Activated CD4-positive, alpha-beta T cell treated with anti-CD3 and anti-CD28 coated beads, Interleukin-2, amount 10 ng/mL, durations not matched to agents 7 days and 5 days (primary cell): ENCODE measurements at regions not wholly inside any gene's neighbourhood (a gene's known extent, or its start where the extent isn't known, plus 50 kb on each side); places are given as distances from the start of the nearest gene placed in this dataset.
"Not testable (repeated sequence)": the region's sequence is repeated elsewhere in the genome, so short reads cannot be mapped to it uniquely, and the experiment has no call there.

Experiments used
- CTCF ChIA-PET: fragments of 350-600 bp; sonication (Branson Sonifier 250); formaldehyde crosslinking; loops from one replicate; lab custom pipeline; 2021; ENCODE audit warnings: antibody characterized with exemption; lab: Charles Lee
- POLR2A ChIA-PET: fragments of 350-600 bp; sonication (Branson Sonifier 250); formaldehyde crosslinking; loops from one replicate; lab custom pipeline; 2021; ENCODE audit warnings: antibody characterized with exemption; lab: Charles Lee
- DNase-seq: peaks from one replicate; pipeline ENCODE4 v3.0.0-alpha.2; 2020
- H3K27ac Mint-ChIP-seq: one replicate; pipeline ENCODE4 v1.8.0; 2021; ENCODE audit warnings: mild to moderate bottlenecking, moderate library complexity, mixed read lengths
- H3K27me3 Mint-ChIP-seq: one replicate; pipeline ENCODE4 v1.8.0; 2021; ENCODE audit warnings: mixed read lengths
- H3K36me3 Mint-ChIP-seq: one replicate; pipeline ENCODE4 v1.8.0; 2021; ENCODE audit warnings: low read depth, mixed read lengths
- H3K4me1 Mint-ChIP-seq: one replicate; pipeline ENCODE4 v1.8.0; 2021; ENCODE audit warnings: mixed read lengths
- H3K4me3 Mint-ChIP-seq: one replicate; pipeline ENCODE4 v1.8.0; 2021; ENCODE audit warnings: mild to moderate bottlenecking, moderate library complexity, mixed read lengths
- H3K9me3 Mint-ChIP-seq: one replicate; pipeline ENCODE4 v1.8.0; 2021; ENCODE audit warnings: mixed read lengths

DNA sequence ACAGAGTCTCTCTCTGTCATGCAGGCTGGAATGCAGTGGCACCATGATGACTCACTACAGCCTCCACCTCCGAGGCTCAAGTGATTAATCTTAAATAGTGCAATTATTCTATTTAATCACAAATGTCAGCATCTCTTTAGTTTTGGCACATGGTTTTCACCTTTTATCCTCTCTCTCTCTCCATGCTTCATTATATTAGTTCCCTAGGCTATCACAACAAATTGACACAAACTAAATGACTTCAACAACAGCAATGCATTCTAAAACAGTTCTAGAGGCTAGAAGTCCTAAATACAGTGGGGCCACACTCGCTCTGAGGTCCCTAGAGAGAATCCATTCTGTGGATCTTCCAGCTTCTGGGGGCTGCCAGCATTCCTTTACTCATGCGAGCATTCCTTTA lies 178.2 kb upstream of the ZNG1F start:
- CTCF ChIA-PET, H3K27ac Mint-ChIP-seq, H3K9me3 Mint-ChIP-seq, H3K27me3 Mint-ChIP-seq, H3K36me3 Mint-ChIP-seq, DNase-seq, H3K4me1 Mint-ChIP-seq, H3K4me3 Mint-ChIP-seq, POLR2A ChIA-PET: not testable (repeated sequence)

DNA sequence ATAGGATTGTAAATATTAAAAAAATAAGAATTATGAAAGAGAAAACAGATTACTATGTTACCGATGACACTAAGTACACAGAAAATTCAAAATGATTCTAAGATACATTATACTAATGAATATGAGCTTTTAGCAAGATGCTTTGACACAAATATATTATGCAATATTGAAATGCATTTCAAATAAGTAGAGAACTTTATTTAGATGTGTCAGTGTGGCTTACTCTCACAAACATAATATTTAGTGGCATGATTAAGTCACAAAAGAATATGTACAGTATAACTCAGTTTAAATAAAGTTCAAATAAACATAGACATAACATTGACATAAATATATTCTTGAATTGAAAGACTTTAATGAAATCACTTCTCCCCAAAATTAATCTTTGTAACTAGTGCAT lies 172.7 kb upstream of the ZNG1F start:
- CTCF ChIA-PET, DNase-seq, H3K4me1 Mint-ChIP-seq, POLR2A ChIA-PET, H3K9me3 Mint-ChIP-seq, H3K36me3 Mint-ChIP-seq, H3K27ac Mint-ChIP-seq, H3K27me3 Mint-ChIP-seq, H3K4me3 Mint-ChIP-seq: not testable (repeated sequence)

DNA sequence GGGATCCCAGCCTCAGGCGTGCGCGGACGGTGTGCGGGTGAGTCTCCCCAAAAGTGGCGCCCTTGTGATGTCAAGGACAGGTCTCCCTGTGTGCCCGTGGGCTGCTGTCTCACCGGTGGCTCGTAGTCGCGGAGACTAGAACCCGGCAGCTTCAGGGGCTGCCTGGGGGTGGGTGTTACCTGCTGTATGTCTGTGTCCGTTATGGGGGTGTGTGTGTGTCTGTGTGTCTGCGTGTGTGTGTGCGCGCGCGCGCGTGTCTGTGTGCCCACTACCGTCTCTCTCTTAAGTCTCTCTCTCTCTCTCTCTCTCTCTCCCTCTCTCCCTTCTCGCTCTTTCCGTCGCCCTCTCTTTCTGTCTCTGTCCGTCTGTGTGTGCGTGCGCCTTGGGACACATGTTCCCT lies 170.0 kb upstream of the ZNG1F start:
- H3K9me3 Mint-ChIP-seq, H3K4me1 Mint-ChIP-seq, POLR2A ChIA-PET, H3K36me3 Mint-ChIP-seq, CTCF ChIA-PET, H3K27me3 Mint-ChIP-seq: not testable (repeated sequence)
- Mint-ChIP-seq H3K27ac (peak overlapping the region; percentile 96), H3K4me3 (peak overlapping the region; percentile 98)
- DNase-seq: peak; percentile 33

DNA sequence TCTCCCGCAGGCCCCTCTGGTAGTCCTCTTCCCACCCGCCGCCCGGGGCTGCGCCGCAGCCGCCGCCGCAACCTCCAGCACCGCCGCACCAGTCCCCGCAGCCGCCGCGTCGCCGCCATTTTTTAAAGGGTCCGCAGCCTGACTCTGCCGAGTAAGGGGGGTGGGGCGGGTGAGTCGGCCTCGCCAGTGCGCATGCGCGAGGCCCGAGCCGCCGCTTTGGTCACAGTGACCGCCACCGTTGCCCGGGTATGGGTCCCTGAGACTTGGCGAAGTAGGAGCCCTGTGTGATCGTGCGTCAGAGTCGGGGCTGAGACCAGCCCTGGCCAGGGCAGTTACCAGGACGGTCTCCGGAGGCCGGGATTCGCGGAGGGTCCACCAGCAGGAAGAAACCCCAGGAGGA lies 169.6 kb upstream of the ZNG1F start:
- Mint-ChIP-seq H3K27ac (peak overlapping the region; percentile 96), H3K4me3 (peak overlapping the region; percentile 98)
- H3K27me3 Mint-ChIP-seq, H3K4me1 Mint-ChIP-seq, H3K9me3 Mint-ChIP-seq, POLR2A ChIA-PET, H3K36me3 Mint-ChIP-seq, CTCF ChIA-PET: not testable (repeated sequence)
- peak; percentile 79 for DNase-seq

DNA sequence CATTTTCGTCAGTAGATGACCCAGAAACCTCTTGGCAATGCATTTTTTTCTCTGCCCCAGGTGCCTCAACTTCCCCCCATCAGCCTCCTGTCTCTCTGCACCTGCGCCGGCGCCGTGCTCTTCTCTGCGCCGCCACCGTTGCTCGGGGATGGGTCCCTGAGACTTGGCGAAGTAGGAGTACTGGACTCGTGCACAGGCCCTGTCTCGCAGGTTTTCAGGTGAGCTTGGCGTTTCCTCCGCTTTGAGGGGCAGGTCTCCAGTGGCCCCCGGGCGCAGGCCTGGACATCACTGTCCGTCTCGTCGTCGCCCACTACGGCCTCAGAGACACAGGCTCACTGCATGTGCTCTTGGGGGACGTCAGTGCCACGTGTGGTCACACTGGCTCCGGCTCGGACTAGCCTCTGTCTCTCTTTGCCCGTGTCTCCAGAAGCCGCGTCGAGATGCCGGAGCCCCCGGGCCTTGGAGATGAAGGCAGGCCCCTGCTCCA lies 168.8 kb upstream of the ZNG1F start:
- H3K36me3 Mint-ChIP-seq, H3K4me1 Mint-ChIP-seq, H3K9me3 Mint-ChIP-seq, CTCF ChIA-PET, DNase-seq, POLR2A ChIA-PET, H3K27me3 Mint-ChIP-seq: not testable (repeated sequence)
- Mint-ChIP-seq H3K4me3 (peak overlapping the region; percentile 43), H3K27ac (peak overlapping the region; percentile 80)

DNA sequence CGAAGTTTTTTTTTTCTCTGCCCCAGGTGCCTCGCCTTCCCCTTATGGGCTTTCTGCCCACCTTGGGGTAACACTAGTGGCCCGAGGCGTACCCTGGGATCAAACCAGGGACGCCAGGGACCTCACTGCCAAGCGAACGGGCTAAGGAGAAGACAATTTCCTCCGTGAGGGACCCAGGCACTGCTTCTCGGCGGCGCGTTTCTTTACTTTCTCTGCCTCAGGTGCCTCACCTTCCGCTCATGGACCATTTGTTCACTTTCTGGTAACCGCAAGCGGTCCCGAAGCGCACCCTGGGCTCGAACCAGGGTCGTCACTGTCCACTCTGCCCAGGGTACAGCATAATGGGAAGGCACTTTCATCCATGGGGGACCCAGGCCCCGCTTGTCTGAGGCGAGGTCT lies 168.2 kb upstream of the ZNG1F start:
- H3K27me3 Mint-ChIP-seq, H3K36me3 Mint-ChIP-seq, H3K27ac Mint-ChIP-seq, DNase-seq, POLR2A ChIA-PET, H3K4me1 Mint-ChIP-seq, H3K9me3 Mint-ChIP-seq, CTCF ChIA-PET: not testable (repeated sequence)
- H3K4me3 Mint-ChIP-seq: peak overlapping the region; percentile 43

DNA sequence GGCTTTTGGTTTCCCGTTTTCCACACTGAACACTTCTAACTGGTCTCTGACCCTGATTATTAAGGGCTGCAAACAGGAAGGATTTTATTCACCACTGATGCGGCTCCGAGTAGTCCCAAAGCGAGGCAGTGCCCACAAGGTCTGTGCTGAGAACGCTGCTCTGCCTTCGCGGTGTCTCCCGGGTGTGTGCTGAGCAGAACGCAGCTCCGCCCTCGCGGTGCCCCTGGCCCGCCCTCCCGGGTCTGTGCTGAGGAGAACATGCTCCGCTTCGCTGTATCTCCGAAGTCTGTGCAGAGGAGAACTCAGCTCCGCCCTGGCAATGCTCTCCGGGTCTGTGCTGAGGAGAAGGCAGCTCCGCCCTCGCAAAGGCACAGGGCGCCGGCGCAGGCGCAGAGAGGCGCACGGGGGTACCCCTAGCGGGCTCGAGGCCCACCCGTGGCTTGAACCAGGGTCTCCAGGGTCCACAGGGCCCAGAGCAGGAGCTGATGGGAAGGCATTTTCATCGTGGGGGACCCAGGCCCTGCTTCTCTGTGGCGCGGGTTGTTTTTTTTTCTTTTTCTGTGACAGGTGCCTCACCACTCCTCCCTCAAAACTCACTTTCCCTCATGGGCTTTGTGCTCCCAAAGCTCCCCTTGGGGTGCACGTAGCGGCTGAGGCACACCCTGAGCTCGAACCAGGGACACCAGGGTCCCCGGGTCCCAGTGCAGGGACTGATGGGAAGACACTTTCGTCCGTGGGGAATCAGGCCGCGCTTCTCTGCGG lies 167.7 kb upstream of the ZNG1F start:
- H3K27ac Mint-ChIP-seq, POLR2A ChIA-PET, H3K27me3 Mint-ChIP-seq, H3K9me3 Mint-ChIP-seq, CTCF ChIA-PET, H3K36me3 Mint-ChIP-seq, H3K4me1 Mint-ChIP-seq: not testable (repeated sequence)
- H3K4me3 Mint-ChIP-seq: peak overlapping the region; percentile 43
- DNase-seq: peak; percentile 91

DNA sequence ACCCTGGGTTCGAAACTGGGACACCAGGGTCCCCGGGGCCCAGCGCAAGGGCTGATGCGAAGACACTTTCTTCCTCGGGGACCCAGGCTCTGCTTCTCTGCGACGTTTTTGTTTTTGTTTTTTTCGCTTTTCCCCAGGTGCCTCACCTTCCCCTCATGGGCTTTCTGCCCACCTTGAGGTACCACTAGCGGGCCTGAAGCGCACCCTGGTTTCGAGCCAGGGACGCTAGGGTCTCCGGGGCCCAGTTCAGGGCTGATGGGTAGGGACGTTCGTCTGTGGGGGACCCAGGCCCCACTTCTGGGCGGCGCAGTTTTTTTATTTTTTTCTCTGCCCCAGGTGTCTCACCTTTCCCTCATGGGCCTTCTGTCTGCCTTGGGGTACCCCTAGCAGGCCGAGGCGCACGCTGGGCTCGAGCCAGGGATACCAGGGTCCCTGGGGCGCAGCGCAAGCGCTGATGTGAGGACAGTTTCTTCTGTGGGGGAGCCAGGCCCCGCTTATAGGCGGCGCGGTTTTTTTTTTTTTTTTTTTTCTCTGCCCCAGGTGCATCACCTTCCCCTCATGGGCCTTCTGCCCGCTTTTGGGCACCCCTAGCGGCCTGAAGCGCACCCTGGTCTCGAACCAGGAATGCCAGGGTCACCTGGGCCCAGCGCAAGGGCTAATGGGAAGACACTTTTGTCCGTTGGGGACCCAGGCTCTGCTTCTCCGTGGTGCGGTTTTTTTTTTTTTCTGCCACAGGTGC lies 166.8 kb upstream of the ZNG1F start:
- H3K27ac Mint-ChIP-seq, H3K36me3 Mint-ChIP-seq, H3K9me3 Mint-ChIP-seq, DNase-seq, H3K27me3 Mint-ChIP-seq, CTCF ChIA-PET, H3K4me1 Mint-ChIP-seq, H3K4me3 Mint-ChIP-seq, POLR2A ChIA-PET: not testable (repeated sequence)

DNA sequence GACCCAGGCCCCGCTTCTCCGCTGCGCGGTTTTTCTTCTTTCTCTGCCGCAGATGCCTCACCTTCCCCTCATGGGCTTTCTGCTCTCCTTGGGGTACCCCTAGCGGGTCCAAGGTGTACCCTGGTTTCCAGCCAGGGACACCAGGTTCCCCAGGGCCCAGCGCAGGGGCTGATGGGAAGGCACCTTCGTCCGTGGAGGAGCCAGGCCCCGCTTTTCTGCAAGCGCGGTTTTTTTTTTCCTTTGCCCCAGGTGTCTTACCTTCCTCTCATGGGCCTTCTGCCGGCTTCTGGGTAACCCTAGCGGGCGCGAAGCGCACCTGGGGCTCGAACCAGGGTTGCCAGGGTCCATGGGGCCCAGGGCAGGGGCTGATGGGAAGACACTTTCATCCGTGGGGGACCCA lies 165.9 kb upstream of the ZNG1F start:
- H3K36me3 Mint-ChIP-seq, H3K4me1 Mint-ChIP-seq, DNase-seq, POLR2A ChIA-PET, CTCF ChIA-PET, H3K9me3 Mint-ChIP-seq, H3K27me3 Mint-ChIP-seq: not testable (repeated sequence)
- Mint-ChIP-seq H3K27ac (peak overlapping the region; percentile 88), H3K4me3 (peak overlapping the region; percentile 65)

DNA sequence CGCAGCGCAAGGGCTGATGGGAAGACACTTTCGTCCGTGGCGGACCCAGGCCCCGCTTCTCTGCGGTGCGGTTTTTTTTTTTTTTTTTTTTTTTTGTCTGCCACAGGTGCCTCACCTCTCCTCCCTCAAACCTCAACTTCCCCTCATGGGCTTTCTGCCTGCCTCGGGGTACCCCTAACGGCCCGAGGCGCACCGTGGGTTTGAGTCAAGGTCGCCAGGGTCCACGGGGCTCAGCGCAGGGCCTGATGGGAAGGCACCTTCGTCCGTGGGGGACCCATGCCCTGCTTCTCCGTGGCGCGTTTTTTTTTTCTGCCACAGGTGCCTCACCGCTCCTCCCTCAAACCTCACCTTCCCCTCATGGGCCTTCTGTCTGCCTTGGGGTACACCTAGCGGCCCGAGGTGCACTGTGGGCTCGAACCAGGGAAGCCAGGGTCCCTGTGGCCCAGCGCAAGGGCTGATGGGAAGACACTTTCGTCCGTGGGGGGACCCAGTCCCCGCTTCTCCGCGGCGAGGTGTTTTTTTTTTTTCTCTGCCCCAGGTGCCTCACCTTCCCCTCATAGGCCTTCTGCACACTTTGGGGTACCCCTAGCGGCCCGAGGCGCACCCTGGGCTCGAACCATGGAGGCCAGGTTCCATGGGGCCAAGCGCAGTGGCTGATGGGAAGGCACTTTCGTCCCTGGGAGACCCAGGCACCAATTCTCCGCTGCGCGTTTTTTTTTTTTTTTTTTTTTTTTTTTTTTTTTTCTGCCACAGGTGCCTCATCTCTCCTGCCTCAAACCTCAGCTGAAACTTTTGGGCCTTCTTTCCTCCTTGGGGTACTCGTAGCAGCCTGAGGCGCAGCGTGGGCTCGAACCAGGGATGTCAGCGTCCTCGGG lies 165.2 kb upstream of the ZNG1F start:
- POLR2A ChIA-PET, CTCF ChIA-PET, H3K27me3 Mint-ChIP-seq, H3K9me3 Mint-ChIP-seq, DNase-seq, H3K36me3 Mint-ChIP-seq, H3K4me1 Mint-ChIP-seq: not testable (repeated sequence)
- Mint-ChIP-seq H3K27ac (peak overlapping the region; percentile 88), H3K4me3 (peak overlapping the region; percentile 65)

DNA sequence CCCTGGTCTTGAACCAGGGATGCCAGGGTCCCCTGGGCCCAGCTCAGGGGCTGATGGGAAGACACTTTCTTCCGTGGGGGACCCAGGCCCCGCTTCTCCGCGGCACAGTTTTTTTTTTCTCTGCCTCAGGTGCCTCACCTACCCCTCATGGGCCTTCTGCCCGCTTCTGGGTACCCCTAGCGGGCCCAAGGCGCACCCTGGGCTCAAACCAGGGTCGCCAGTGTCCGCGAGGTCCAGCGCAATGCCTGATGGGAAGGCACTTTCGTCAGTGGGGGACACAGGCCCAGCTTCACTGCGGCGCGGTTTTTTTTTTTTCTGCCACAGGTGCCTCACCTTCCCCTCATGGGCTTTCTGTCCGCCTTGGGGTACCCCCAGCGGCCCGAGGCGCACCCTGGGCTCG lies 163.9 kb upstream of the ZNG1F start:
- H3K4me1 Mint-ChIP-seq, CTCF ChIA-PET, H3K36me3 Mint-ChIP-seq, H3K27ac Mint-ChIP-seq, H3K4me3 Mint-ChIP-seq, POLR2A ChIA-PET, H3K9me3 Mint-ChIP-seq, H3K27me3 Mint-ChIP-seq, DNase-seq: not testable (repeated sequence)

DNA sequence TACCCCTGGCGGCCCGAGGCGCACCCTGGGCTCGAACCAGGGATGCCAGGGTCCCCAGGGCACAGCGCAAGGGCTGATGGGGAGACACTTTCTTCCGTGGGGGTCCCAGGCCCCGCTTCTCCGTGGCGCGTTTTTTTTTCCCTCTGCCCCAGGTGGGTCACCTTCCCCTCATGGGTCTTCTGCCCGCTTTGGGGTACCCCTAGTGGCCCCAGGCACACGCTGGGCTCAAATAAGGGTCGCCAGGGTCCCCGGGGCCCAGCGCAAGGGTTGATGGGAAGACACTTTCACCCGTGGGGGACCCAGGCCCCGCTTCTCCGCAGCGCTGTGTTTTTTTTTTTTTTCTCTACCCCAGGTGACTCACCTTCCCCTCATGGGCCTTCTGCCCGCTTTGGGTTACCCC lies 163.3 kb upstream of the ZNG1F start:
- H3K4me3 Mint-ChIP-seq, H3K9me3 Mint-ChIP-seq, H3K27ac Mint-ChIP-seq, DNase-seq, H3K27me3 Mint-ChIP-seq, CTCF ChIA-PET, H3K4me1 Mint-ChIP-seq, H3K36me3 Mint-ChIP-seq, POLR2A ChIA-PET: not testable (repeated sequence)

DNA sequence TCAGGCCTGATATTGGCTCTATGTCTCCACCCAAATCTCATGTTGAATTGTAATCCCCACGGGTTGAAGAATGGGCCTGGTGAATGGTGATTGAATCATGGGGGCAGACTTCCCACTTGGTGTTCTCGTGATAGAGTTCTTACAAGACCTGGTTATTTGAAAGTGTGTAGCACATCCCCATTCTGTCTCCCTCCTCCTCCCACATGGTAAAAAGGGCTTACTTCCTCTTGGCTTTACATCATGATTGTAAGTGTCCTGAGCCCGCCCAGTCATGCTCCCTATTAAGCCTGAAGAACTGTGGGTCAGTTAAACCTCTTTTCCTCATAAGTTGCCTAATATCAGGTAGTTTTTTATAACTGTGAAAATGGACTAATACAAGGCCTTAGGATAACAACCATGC lies 158.8 kb upstream of the ZNG1F start:
- H3K27me3 Mint-ChIP-seq, H3K36me3 Mint-ChIP-seq, POLR2A ChIA-PET, DNase-seq, H3K4me1 Mint-ChIP-seq, H3K9me3 Mint-ChIP-seq, CTCF ChIA-PET, H3K27ac Mint-ChIP-seq, H3K4me3 Mint-ChIP-seq: not testable (repeated sequence)
